Endothelial cell of umbilical vein (primary cell): ENCODE measurements at regions not wholly inside any gene's neighbourhood (a gene's known extent, or its start where the extent isn't known, plus 50 kb on each side); places are given as distances from the start of the nearest gene placed in this dataset.

ENCODE experiments used
- EZH2 ChIP-seq: IDR thresholded peaks from 2 replicates; pipeline ENCODE4 v1.6.1; 2012; ENCODE audit warnings: borderline replicate concordance, low read depth, mild to moderate bottlenecking, moderate library complexity, low read length, inconsistent platforms; ENCODE audit not compliant: severe bottlenecking
- FOS ChIP-seq: IDR thresholded peaks from 2 replicates; pipeline ENCODE4 v1.6.1; 2011; ENCODE audit warnings: mild to moderate bottlenecking, low read length, moderate library complexity, borderline replicate concordance; ENCODE audit not compliant: insufficient read depth
- GATA2 ChIP-seq: IDR thresholded peaks from 2 replicates; pipeline ENCODE4 v1.7.0; 2011; ENCODE audit warnings: low read depth, mild to moderate bottlenecking, moderate library complexity, mixed read lengths, low read length; ENCODE audit not compliant: insufficient read length, insufficient read depth
- JUN ChIP-seq: IDR thresholded peaks from 2 replicates; pipeline ENCODE4 v1.6.1; 2011; ENCODE audit warnings: borderline replicate concordance, low read depth; ENCODE audit not compliant: insufficient read length, insufficient read depth
- MAX ChIP-seq: IDR thresholded peaks from 2 replicates; pipeline ENCODE4 v1.6.1; 2011; ENCODE audit not compliant: insufficient read depth, insufficient read length
- POLR2A ChIP-seq: IDR thresholded peaks from 2 replicates; pipeline ENCODE4 v1.6.1; 2012; ENCODE audit warnings: low read depth, mild to moderate bottlenecking, control low read depth, low read length
- POLR2AphosphoS5 ChIP-seq: IDR thresholded peaks from 2 replicates; pipeline ENCODE4 v1.6.1; 2012; ENCODE audit warnings: low read depth, mild to moderate bottlenecking, control low read depth, low read length, moderate library complexity; ENCODE audit not compliant: insufficient read depth
- TF ChIP-seq, protein P1 (sequence below), 2 donors: IDR thresholded peaks; 1 replicate in 1 of 2; 2 replicates in 1 of 2; pipeline ENCODE4 v1.5.1; 2011; ENCODE audit warnings: low read length in 2 of 2, mild to moderate bottlenecking in 2 of 2, moderate library complexity in 2 of 2, control low read depth in 1 of 2, inconsistent platforms in 1 of 2, low read depth in 1 of 2; ENCODE audit not compliant: insufficient read depth in 1 of 2; ENCODE audit errors: extremely low read depth in 1 of 2

- TF ChIP-seq POLR2A (no peak), EZH2 (no peak), POLR2AphosphoS5 (no peak), MAX (no peak), FOS (no peak), GATA2 (no peak), JUN (no peak)
- TF ChIP-seq, protein P1, sequence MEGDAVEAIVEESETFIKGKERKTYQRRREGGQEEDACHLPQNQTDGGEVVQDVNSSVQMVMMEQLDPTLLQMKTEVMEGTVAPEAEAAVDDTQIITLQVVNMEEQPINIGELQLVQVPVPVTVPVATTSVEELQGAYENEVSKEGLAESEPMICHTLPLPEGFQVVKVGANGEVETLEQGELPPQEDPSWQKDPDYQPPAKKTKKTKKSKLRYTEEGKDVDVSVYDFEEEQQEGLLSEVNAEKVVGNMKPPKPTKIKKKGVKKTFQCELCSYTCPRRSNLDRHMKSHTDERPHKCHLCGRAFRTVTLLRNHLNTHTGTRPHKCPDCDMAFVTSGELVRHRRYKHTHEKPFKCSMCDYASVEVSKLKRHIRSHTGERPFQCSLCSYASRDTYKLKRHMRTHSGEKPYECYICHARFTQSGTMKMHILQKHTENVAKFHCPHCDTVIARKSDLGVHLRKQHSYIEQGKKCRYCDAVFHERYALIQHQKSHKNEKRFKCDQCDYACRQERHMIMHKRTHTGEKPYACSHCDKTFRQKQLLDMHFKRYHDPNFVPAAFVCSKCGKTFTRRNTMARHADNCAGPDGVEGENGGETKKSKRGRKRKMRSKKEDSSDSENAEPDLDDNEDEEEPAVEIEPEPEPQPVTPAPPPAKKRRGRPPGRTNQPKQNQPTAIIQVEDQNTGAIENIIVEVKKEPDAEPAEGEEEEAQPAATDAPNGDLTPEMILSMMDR (IDR thresholded peaks at IDR 0.05; ENCODE audit: extremely low read depth in 1 of 2, insufficient read depth in 1 of 2, low read depth in 1 of 2, low read length in 2 of 2) = no peak
Measured at GRCh38 chr3:11900824-11901223, 54.1 kb upstream of the TAMM41 start.
